HT1080 (cell line): ENCODE measurements at regions not wholly inside any gene's neighbourhood (a gene's known extent, or its start where the extent isn't known, plus 50 kb on each side); places are given as distances from the start of the nearest gene placed in this dataset.
"Not testable (repeated sequence)": the region's sequence is repeated elsewhere in the genome, so short reads cannot be mapped to it uniquely, and the experiment has no call there.

Source experiments
- DNase-seq: peaks from one replicate; pipeline ENCODE4 v3.0.0-alpha.2; 2015; ENCODE audit warnings: low read depth

DNA sequence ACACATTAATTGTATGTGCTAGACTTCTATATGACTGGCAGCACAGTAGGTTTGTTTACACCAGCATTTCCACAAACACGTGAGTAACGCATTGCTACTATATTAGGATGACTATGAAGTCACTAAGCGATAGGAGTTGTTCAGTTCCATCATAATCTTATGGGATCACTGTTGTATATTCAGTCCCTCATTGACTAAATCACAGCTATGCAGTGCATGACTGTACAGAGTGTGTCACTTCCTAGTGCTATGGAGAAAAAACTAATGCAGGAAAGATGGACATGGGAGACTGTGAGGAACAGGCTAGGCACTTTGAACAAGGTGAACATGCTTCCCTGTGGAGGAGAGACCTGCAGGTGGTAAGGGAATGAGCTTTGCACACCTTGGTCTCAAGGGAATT, 259.8 kb downstream of the NUAK1 start:
- peak; percentile 47 for DNase-seq

DNA sequence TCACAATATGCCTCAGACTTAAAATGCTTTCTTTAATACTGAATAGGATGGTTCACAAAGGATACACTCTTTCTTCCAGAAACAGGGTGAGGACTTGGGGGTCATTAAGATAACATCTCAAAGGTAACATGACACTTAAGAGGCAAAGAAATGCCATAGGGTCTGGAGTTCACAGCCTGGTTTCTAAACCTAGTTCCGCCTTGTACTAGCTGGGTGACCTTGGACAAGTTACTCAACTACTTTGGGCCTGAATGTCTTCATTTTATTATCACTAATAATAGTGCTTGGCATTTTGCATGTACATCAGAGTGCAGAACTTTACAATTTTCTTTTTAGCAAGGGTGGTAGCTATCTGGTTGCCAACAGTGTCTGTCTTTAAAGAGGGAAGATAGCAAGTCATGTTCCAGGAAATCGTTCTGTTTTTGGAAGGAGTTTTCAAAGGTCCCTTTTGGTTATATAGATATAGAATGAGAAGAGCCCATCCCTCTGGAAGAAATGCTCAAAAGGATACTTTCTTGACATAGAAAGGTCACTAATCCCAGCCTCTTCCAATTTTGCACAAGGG, 257.8 kb downstream of the NUAK1 start:
- no peak for DNase-seq

- peak; percentile 16 for DNase-seq
Observed at GRCh38 chr12:105882404-105882803, 256.4 kb downstream of the NUAK1 start.

DNA sequence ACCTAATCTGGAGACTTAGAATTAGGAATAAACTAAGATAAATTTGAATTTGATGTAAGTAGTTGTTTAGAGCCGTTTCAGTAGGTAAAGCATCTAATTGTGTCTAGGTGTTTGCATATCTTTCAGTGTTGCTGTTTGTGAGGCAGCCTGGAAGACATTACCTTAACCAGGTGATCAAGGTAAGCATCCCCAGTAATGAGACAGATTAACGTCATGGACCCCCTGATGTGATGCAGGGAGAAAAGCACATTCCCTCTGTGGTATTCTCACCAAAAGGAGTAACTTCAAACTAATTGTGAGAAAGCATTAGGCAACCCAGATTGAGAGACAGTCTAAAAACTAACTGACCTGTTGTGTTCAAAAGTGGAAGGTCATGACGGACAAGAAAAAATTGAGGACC, 251.6 kb downstream of the NUAK1 start:
- no peak for DNase-seq

DNA sequence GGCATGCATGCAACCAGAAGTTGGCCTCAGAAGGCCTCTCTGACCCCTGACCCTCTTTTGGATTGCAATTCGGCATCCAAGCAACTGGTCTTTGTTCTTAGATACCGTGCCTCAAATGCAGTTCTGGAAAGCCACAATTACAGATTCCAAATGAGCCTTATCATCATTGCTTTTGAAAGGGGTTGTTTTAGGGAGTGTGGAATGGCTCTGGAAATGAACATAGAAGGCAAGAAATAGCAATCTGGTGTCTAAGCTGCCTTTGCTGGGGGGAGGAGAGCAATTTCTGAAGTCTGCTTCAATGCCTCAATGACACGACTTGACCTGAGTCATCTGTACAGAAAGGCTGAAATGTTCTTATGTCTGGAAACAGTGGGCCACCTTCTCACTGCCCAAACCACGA, 250.1 kb downstream of the NUAK1 start:
- DNase-seq = no peak

GRCh38 chr12:105892362-105892910, 246.3 kb downstream of the NUAK1 start:
- no peak for DNase-seq

DNA sequence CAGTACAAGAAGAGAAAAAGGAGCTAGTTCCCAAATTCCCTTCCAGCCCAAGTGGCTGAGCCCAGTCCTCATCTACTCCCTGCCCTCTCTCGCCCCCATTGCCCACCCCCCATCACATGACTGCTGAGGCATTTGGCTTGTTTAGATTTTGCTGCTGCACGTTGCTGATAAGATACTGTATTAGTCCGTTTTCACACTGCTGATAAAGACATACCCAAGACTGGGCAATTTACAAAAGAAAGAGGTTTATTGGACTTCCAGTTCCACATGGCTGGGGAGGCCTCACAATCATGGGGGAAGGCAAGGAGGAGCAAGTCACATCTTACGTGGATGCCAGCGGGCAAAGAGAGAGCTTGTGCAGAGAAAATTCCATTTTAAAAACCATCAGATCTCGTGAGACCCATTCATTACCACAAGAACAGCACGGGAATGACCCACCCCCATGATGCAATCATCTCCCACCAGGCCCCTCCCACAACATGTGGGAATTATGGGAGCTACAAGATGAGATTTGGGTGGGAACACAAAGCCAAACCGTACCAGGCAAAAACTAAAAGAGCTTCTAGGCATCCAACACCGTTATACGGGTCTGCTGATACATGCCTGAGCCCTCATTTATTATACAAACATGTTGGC, 243.4 kb downstream of the NUAK1 start:
- not testable (repeated sequence) for DNase-seq

GRCh38 chr12:105897311-105897725, 241.4 kb downstream of the NUAK1 start:
- DNase-seq = no peak

DNA sequence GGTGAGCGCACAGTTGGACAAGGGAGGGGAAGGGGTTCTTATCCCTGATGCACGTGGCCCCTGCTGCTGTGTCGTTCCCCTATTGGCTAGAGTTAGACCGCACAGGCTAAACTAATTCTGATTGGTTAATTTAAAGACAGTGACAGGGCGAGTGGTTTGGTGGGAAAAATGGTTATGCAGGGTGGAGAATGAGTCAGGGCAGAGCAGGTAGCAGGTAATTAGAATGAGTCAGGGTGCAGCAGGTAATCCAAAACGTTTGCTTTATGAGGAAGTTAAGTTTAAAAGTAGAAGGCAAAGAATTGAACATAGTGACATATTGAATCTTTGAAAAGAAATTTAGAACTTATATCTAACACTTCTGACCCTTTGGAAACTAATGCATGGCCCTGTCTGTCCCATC, 240.5 kb downstream of the NUAK1 start:
- peak; percentile 14 for DNase-seq

- DNase-seq = no peak
Observed at GRCh38 chr12:105899589-105899988, 239.2 kb downstream of the NUAK1 start.

DNA sequence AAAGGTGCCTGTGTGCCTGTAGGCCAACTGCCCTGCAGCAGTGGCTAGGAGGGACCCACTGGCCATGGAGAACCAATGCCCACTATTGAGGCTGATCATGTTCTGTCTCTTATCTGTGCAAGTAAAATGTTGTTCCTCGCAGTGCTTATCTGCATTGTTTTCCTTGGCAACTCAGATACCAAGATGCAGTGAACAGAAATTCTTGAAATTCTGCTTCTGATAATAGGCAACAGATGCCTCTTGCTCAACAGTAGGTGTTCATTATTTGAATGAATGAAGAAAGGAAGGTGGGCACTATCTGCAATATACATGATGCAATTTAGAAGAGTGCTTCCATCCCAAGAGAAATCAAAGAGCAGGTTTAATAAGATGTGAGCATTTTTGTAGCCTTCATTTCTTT, 232.2 kb downstream of the NUAK1 start:
- no peak for DNase-seq

GRCh38 chr12:105907982-105908381, 230.8 kb downstream of the NUAK1 start:
- DNase-seq = no peak

- no peak for DNase-seq
Observed at GRCh38 chr12:105910030-105910429, 228.7 kb downstream of the NUAK1 start.

DNA sequence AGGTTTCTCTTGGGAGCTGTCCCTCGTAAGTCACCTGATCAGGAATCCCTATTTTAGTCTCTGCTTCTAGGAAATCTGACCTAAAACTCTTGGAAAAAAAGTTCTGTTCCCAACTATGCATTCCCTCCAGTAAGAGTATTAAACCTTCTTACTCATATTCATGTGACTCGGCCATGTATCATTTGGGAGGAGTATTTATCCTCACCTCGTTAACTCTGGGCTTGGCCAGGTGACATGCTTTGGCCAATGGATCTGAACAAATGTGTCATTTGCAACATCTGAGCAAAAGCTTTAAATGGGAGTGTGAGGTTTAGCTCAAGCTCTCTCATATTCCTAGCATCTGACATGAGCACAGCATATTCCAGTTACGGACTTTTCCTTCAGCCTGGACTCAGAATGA, 226.8 kb downstream of the NUAK1 start:
- DNase-seq = no peak

- no peak for DNase-seq
Observed at GRCh38 chr12:105912882-105913678, 225.7 kb downstream of the NUAK1 start.

GRCh38 chr12:105915997-105916759, 222.6 kb downstream of the NUAK1 start:
- no peak for DNase-seq

GRCh38 chr12:105916760-105917039, 222.1 kb downstream of the NUAK1 start:
- no peak for DNase-seq

GRCh38 chr12:105920161-105920684, 218.5 kb downstream of the NUAK1 start:
- no peak for DNase-seq

GRCh38 chr12:105921055-105921454, 217.7 kb downstream of the NUAK1 start:
- no peak for DNase-seq

- DNase-seq = no peak
Observed at GRCh38 chr12:105921872-105922669, 216.7 kb downstream of the NUAK1 start.

GRCh38 chr12:105922670-105923102, 216.1 kb downstream of the NUAK1 start:
- DNase-seq = peak; percentile 78
